Lower leg skin (tissue), 3 donors: ENCODE measurements at regions not wholly inside any gene's neighbourhood (a gene's known extent, or its start where the extent isn't known, plus 50 kb on each side); places are given as distances from the start of the nearest gene placed in this dataset.

ENCODE experiments used
- CTCF ChIP-seq, 3 donors: fragments of 450-650 bp; IDR thresholded peaks; one replicate each; pipeline ENCODE4 v1.5.1; 2016; ENCODE audit warnings: antibody characterized with exemption in 3 of 3, mild to moderate bottlenecking in 3 of 3, moderate library complexity in 2 of 3
- POLR2A ChIP-seq, 2 donors: fragments of 450-650 bp; IDR thresholded peaks; one replicate each; pipeline ENCODE4 v1.6.1; 2016 to 2017; ENCODE audit warnings: antibody characterized with exemption in 2 of 2, mild to moderate bottlenecking in 1 of 2, moderate library complexity in 1 of 2

- no peak for TF ChIP-seq CTCF (IDR thresholded peaks at IDR 0.05)
- no peak for TF ChIP-seq POLR2A (IDR thresholded peaks at IDR 0.05)
Measured at GRCh38 chr5:82622205-82622604, 344.1 kb upstream of the RPS23 start.
